Glutamatergic neuron (in vitro differentiated cells): ENCODE measurements at regions not wholly inside any gene's neighbourhood (a gene's known extent, or its start where the extent isn't known, plus 50 kb on each side); places are given as distances from the start of the nearest gene placed in this dataset.

Experiments
- DNase-seq: peaks from one replicate; pipeline ENCODE4 v3.0.0; 2022
- H3K27ac Mint-ChIP-seq: one replicate; pipeline ENCODE4 v1.8.0; 2020; ENCODE audit warnings: mild to moderate bottlenecking, mixed read lengths, inconsistent platforms; ENCODE audit not compliant: unreplicated experiment
- H3K27me3 Mint-ChIP-seq: one replicate; pipeline ENCODE4 v1.8.0; 2020; ENCODE audit warnings: mild to moderate bottlenecking, moderate library complexity, mixed read lengths, inconsistent platforms; ENCODE audit not compliant: unreplicated experiment
- H3K36me3 Mint-ChIP-seq: one replicate; pipeline ENCODE4 v1.8.0; 2020; ENCODE audit warnings: mild to moderate bottlenecking, mixed read lengths, inconsistent platforms; ENCODE audit not compliant: unreplicated experiment
- H3K4me1 Mint-ChIP-seq: one replicate; pipeline ENCODE4 v1.8.0; 2020; ENCODE audit warnings: mild to moderate bottlenecking, low read depth, mixed read lengths, inconsistent platforms; ENCODE audit not compliant: unreplicated experiment
- H3K4me3 Mint-ChIP-seq: one replicate; pipeline ENCODE4 v1.8.0; 2020; ENCODE audit warnings: mild to moderate bottlenecking, mixed read lengths, inconsistent platforms; ENCODE audit not compliant: unreplicated experiment
- H3K9me3 Mint-ChIP-seq: one replicate; pipeline ENCODE4 v1.8.0; 2020; ENCODE audit warnings: mild to moderate bottlenecking, moderate library complexity, mixed read lengths, inconsistent platforms; ENCODE audit not compliant: unreplicated experiment
- CTCF ChIP-seq: fragments of 200-600 bp; sonication (generic); IDR thresholded peaks from one replicate; pipeline ENCODE4 v1.5.0; 2021; ENCODE audit not compliant: partially characterized antibody, unreplicated experiment

- Mint-ChIP-seq H3K9me3 (no peaks in the 10 kb centered on the region), H3K27ac (no peak overlapping the region), H3K4me1 (peaks cover 12% of the 10 kb centered on the region), H3K36me3 (no peaks in the 10 kb centered on the region), H3K27me3 (no peaks in the 10 kb centered on the region), H3K4me3 (no peak overlapping the region)
- no peak for DNase-seq
- no peak for TF ChIP-seq CTCF
Measured at GRCh38 chr7:15778191-15778590, 91.7 kb upstream of the MEOX2 start.

- Mint-ChIP-seq H3K9me3 (peaks cover 1% of the 10 kb centered on the region), H3K36me3 (peaks cover 9% of the 10 kb centered on the region), H3K4me1 (peaks cover 3% of the 10 kb centered on the region), H3K27ac (no peak overlapping the region), H3K4me3 (no peak overlapping the region), H3K27me3 (peaks cover 4% of the 10 kb centered on the region)
- DNase-seq, result no peak
- TF ChIP-seq CTCF, result no peak
Measured at GRCh38 chr7:15765753-15766152, 79.3 kb upstream of the MEOX2 start.

GRCh38 chr7:15764851-15765382 is 78.4 kb upstream of the MEOX2 start:
- no peak for DNase-seq
- peaks cover 1% of the 10 kb centered on the region for H3K9me3 Mint-ChIP-seq
- H3K36me3 Mint-ChIP-seq, result peaks cover 5% of the 10 kb centered on the region
- H3K4me1 Mint-ChIP-seq, result peaks cover 3% of the 10 kb centered on the region
- H3K27ac Mint-ChIP-seq, result no peak overlapping the region
- no peak for TF ChIP-seq CTCF
- no peak overlapping the region for H3K4me3 Mint-ChIP-seq
- peaks cover 4% of the 10 kb centered on the region for H3K27me3 Mint-ChIP-seq

- Mint-ChIP-seq H3K4me3 (no peak overlapping the region), H3K4me1 (peaks cover 3% of the 10 kb centered on the region), H3K27ac (no peak overlapping the region), H3K36me3 (no peaks in the 10 kb centered on the region), H3K27me3 (peaks cover 4% of the 10 kb centered on the region), H3K9me3 (peaks cover 1% of the 10 kb centered on the region)
- TF ChIP-seq CTCF, result no peak
- no peak for DNase-seq
Measured at GRCh38 chr7:15764010-15764409, 77.5 kb upstream of the MEOX2 start.

GRCh38 chr7:15757041-15758000 is 70.8 kb upstream of the MEOX2 start:
- TF ChIP-seq CTCF, result no peak
- Mint-ChIP-seq H3K36me3 (no peaks in the 10 kb centered on the region), H3K9me3 (no peaks in the 10 kb centered on the region), H3K27me3 (peaks cover 2% of the 10 kb centered on the region), H3K27ac (no peak overlapping the region), H3K4me1 (peaks cover 3% of the 10 kb centered on the region), H3K4me3 (no peak overlapping the region)
- DNase-seq, result no peak
